HG03139 (cell line): ENCODE measurements at regions not wholly inside any gene's neighbourhood (a gene's known extent, or its start where the extent isn't known, plus 50 kb on each side); places are given as distances from the start of the nearest gene placed in this dataset.
"Not testable (repeated sequence)": the region's sequence is repeated elsewhere in the genome, so short reads cannot be mapped to it uniquely, and the experiment has no call there.

Source experiments
- ATAC-seq: cut with Tn5 transposase; IDR thresholded peaks from one replicate; pipeline ENCODE4 v1.9.1; 2021; ENCODE audit not compliant: unreplicated experiment

DNA sequence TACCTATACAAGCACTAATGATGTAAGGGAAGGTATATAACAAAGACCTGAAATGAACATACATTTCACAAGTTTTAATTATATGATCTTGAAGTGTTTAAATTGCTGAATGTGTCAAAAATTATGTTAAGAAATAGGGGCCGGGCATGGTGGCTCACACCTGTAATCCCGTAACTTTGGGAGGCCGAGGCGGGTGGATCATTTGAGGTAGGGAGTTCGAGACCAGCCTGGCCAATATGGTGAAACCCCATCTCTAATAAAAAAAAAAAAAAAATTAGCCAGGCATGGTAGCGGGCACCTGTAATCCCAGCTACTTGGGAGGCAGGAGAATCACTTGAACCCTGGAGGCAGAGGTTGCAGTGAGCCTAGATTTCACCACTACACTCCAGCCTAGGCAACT is 537.4 kb upstream of the STEAP1 start:
- not testable (repeated sequence) for ATAC-seq

DNA sequence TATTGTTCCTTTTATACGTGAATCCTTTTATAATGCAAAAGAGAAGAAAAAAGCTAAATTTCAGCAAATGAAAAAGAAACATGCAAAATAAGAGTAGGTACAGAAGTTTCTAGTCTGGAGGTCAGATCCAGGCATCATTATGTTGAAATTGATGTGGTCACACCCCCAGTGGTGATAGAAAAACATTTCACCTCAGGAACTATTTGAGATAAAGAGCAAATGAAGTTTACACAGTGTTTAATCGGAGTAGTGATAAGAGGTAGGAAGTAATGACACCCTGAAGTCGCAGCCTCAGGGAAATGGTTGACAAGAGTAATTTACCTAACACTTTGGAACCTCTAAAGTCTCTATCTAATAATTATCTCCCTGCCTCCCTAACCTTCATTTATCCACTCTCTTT is 536.0 kb upstream of the STEAP1 start:
- ATAC-seq, result no peak

DNA sequence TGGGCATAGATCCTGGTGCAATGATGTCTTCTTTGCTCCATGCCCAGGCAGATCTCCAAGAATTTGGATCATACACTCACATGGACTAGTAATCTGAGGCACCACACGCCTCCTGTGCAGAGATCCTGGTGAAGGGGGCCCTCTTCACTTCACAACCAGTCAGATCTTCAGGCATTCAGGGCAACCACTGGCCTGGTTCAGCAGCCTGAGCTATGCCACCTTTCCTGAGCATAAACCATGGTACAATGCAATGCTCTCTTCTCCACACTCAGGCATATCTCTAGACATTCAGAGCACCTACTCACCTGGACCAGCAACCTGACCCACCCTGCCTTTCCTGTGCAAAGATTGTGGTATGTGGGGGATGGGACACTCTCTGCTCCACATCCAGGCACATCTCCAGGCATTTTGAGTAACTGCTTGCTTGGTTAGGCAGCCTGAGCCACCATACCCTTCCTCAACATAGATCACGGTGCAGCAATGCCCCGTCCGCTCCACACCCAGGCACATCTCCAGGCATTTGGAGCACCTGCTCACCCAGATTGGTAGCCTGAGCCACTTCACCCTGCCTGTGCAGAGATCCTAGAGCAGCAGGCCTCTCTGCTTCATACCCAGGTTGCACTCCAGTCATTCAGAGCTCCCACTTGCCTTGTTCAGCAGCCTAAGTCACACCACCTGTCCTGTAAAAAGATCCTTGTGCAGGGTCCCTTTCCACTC is 532.2 kb upstream of the STEAP1 start:
- no peak for ATAC-seq

DNA sequence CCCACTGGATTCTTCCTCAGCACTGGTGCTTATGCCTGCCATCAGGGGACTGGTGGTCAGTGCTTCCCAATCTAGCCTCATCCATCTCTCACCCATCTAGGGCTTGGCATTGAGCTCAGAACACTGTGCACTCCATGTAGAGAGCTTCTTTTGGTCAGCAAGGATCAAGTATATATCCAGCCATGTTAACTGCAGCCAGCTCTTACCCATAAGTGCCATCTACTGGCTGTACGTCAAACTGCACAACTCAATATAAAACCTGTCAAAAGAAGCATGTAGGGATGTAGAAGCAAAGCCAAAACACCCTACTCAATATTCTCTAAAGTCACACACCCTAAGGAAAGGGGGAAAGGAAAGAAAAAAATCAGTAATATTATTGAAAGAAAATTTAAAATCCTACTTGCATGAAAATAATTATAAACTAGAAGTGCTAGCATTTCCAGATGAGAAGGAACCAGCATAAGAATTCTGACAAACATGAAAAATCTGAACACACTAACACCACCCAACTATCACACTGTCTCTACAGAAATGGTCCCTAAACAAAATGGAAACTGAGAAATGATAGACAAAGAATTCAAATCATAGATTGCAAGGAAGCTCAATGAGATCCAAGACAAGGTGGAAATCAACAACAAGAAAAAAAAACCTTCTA is 531.1 kb upstream of the STEAP1 start:
- peak; percentile 89 for ATAC-seq

DNA sequence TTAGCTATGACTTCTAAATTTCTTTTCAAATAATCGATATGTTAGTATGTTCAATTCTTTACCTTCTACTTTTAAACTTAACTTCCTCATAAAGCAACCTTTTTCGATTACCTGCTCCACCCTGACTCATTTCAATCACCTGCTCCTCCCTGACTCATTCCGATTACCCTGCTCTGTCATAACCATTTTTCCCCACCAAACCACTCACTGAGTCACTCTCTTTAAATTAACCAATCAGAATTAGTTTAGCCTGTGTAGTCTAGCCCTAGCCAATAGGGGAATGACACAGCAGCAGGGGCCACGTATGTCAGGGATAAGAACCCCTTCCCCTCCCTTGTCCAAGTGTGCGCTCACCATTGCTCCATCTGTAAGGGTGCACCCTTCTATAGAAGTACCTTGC is 530.1 kb upstream of the STEAP1 start:
- not testable (repeated sequence) for ATAC-seq

DNA sequence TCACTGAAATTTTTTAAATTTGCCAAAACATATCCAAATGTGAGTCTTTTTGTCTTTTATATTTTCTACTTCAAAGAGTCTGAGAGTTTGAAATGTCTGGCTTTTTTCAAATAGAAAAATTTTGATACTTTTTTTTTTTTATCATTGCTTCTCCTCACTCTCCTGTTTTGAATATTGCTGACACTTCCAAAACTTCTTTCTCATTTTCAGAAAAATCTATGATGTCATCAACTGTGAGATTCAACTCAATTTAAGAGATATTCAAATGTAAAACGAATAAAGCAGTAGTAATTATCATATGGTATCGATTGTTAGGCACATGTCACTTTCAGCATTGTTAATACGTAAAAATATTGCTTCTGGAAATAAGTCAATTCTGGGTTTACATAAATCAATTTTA is 505.8 kb upstream of the STEAP1 start:
- no peak for ATAC-seq

DNA sequence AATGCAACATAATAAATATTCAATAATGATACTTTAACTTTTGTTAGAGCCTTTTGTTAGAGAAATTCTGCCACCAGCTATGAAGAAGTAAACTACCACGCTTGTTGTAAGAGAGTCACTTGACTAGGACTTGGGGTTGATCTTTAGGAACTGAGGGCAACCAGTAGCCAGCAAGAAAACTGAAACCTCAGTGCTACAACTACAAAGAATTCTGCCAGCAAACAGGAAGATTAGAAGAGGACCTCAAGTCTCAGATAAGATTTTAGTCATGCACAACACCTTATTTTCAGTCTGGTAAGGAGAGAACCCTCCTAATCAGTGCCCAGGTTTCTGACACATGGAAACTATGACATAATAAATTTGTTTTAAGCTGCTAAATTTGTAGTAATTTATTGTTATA is 498.3 kb upstream of the STEAP1 start:
- no peak for ATAC-seq

DNA sequence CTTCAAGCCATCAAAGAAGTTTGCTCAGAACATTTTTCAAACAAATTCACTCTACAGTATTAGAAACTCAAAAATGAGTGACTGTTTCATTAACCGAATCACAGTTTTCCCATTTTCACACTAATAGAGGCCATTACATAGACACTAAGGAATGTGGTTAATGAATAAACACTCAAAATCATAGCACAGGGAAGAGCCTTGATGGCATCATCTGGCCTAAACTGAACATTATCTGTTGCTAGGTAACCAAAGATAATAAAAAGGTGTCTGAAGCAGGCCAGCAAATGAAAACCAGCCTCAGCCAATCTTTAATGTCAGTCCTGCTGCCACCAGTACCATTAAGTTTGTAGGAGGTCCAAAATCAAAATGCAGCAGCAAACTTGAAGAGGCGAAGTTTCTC is 492.4 kb upstream of the STEAP1 start:
- ATAC-seq, result no peak

DNA sequence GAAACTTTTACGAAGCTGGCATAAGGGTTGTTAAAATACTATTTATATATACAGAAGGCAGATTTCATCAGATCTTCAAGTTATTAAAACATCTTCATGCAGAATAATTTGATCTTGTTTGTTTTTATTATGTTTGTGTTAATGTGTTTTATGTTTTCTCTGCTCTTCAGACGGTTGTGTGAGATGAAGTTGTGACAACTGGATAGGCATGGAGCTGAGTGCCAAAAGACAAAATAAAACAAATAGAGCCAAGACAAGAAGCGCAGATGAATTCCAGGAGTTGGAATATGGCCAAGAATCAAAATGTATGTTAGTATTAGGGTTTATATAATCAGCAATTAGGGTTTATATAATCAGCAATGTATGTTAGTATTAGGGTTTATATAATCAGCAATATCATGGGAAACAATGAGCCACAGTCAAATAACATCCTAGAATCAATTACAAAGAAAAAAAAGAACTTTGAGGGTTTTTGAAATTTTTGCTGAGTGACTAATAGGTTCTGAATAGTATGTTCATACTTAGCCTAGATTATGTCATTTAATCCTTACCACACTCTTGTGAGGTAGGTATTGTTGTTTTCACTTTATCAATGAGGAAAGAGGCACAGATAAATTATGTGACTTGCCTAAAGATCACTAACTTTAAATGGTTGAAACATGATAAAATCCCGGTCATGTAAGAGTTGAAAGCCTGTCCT is 488.0 kb upstream of the STEAP1 start:
- ATAC-seq, result no peak

DNA sequence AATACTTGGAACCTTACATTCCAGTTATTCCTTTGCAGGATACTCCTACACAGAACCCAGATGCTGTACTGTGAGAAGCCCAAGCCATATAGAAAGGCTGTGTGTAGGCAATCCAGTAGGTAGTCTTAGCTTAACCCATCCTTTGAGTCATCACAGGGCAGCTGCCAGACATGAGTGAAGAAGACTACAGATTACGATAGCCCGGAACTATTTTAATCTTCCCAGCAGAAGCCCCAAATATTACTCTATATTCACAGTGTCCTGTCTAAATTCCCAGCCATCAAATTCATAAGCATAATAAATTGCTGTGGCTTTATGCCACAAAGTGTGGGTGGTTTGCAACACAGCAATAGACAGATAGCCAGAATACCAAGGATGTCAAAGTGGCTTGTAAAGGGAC is 474.1 kb upstream of the STEAP1 start:
- no peak for ATAC-seq

DNA sequence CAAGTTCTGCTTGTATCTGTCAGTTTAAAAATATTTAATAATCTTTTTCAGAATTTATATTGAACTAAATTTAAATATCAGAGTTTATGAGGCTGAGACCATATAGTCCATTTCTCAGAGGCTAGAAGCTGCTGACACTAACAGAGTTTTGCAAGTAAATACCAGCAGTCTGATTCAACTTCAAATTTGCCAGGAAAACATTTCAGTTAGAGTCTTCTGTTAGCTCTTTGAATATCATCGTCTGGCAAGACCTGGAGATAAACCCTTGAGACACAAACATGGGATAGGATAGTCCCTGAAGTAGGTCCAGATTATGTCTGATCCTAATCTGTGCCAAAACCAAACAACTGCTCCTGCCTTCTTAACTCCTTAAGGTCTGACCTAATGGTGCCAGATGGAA is 472.8 kb upstream of the STEAP1 start:
- ATAC-seq, result no peak

DNA sequence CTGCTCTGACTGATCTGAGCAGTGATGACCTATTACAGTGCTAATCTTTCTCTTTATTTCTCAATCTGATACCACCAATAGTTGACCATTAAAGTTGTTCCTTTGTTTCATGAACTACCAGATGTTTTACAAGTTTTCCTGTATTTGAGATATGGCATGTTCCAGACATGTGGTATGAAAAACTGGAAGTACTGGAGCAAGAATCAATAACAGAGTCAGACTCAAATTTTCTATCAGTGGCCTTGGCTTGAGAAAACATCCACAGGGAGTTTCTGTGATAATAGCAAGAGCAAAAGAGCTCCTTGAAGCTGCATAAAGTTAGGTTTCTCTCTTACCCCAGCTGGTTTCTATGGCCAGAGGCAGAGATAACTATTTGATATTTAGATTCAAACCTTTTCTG is 469.0 kb upstream of the STEAP1 start:
- ATAC-seq, result no peak

DNA sequence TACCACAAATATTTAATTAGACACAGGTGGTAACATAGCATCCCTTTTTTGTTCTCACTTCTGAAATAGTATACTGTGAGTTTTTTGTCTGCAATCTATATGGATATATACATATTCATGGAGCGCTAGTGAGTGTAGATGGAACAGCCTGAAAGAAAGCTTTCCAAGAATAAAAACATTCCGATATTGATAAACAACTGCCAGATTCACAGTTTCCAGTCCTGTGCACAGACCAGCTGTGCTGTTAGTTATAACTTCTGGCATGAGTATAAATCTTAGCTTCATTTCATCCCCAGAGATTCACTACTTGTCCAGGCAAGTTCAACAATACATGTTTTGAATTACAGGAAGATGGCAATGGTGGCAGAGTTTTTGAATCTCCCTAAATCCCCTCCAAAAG is 467.1 kb upstream of the STEAP1 start:
- ATAC-seq, result no peak

DNA sequence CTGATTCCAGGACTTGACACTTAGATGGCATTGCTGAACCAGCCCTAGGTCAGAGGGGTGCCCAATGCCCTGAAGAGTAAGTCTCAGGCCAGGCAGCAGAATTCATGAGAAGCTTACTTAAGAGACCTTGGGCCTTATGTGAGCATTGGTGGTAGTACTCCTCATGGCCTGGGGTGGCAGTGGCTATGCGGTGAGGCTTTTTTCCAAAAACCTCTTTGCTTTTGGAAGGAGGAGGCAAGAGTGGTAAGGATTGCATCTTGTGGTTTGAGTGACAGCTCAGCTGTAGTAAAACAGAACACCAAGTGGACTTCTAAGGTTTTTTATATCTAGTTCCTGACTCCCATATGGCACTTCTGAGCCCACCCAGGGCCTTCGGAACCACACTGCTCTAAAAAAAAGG is 459.0 kb upstream of the STEAP1 start:
- ATAC-seq, result no peak

DNA sequence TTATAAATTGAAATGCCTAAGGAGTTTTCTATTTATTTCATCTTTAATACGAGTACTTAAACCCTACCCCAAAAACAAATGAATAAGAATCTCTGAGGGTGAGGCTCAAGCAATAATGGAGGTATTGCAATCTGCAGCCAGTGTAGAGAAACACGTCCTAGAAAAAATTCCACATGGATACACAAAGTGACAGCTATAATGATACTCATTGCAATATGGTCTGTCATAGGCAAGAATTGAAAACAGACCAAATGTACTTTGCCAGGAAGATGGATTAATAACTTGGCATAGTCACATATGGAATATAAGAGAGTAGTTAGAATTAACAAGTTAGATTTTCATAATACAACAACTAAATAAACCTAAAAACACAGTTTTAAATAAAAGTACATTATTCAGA is 440.1 kb upstream of the STEAP1 start:
- no peak for ATAC-seq

DNA sequence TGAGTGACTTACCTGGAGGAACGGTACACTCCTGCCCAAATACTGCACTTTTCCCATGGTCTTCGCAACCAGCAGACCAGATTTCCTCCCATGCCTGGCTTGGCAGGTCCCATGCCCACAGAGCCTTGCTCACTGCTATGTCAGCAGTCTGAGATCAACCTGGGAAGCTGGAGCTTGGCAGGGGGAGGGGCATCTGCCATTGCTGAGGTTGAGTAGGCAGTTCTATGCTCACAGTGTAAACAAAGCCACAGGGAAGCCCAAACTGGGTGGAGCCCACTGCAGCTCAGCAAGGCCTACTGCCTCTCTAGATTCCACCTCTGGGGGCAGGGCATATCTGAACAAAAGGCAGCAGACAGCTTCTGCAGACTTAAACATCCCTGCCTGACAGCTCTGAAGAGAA is 435.3 kb upstream of the STEAP1 start:
- not testable (repeated sequence) for ATAC-seq

DNA sequence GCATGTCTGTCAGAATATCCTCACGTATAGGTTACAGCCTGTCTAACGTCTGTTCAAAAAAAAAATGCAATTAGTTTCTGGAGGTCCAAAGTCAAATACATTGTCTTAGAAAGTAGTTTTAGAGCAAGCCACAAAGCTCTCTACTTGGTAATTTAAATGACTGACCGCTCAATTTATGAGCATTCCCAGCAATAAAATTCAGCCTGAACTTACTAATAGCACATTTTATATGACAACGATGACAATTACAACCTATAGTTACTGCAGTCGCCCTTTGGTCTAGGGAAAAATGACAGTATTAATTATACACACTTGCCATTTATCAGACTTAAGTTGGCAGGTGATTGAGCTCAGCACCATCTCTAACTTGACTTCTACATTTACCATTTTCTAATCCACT is 425.8 kb upstream of the STEAP1 start:
- ATAC-seq, result no peak

DNA sequence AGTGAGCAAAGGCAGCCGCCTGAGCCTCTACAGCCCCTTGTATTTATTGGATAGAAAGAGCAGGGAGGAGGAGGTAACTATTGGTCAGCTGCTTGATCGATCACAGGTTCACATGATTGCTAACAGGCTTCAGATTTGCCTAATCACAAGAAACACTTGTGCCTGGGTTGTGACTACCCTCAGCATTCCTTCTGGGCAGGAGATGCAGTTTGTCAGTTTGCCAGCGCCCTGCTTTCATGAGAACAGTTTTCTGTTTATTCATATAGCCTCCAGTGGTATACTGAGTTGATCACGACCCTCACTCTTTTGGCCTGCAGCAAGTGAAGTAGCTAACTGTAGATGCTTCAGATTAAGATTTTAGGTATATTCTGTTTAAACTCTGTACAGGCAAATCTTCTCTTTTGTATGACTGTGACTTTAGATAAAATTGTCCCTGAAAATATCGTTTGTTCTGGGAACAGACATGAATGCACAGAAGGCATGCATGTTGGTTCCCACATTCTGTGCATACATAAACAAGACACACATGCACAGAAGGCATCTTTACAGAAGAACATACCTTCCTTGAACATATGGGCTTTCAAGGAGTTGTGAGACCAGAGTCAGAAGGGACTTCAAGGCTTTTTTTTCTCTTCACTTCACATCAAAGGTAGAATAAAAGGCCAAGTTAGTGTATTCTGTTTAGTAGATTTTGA is 422.4 kb upstream of the STEAP1 start:
- no peak for ATAC-seq

DNA sequence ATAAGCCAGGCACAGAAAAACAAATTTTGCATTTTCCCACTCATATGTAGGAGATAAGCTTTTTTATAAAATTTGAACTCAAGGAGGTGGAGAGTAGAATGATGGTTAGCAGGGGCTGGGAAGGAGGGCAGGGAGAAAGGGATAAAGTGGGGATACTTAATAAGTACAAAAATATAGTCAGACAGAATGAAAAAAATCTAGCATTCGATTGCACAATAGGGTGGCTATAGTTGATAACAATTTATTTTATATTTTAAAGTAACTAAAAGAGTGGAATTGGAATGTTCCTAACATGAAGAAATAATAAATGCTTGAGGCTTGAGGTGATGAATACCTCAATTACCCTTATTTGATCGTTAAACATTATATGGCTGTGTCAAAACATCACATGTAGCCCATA is 415.7 kb upstream of the STEAP1 start:
- ATAC-seq, result no peak

DNA sequence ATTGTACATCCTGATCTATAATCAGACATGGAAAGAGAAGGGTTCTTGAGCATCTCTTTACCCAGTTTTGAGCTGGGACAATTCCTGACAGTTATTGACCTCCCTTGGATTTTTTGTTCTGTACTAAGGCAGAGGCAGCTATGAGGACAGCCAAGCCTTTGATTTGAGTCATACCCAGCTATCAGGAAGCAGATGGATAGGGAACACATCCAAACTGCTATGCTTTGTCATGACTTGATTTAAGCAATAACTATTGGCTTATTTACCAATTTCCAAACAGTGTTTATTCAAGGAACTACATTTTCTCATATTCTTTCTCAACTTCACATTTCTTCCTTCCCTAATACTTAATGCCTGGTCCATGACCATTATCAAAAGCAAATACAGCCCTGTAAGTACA is 396.4 kb upstream of the STEAP1 start:
- no peak for ATAC-seq

DNA sequence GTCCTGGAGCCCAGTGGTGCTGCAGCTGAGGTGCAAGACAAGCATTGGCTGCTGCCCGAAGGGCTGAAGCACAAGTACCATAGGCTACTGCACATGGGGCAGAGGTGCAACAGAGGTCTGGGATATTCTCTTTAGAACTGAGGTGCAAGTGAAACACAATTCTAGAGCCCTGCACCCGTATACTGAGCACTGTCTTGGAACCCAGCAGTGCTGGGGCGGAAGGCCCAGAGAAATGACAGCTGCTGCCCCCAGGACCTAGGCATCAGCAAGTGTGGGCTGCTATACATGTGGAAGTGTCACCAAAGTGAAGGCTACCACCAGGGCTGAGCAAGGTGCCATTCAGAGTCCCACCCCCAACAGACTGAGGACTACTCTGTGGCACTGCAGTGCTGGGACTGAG is 393.6 kb upstream of the STEAP1 start:
- ATAC-seq, result no peak

DNA sequence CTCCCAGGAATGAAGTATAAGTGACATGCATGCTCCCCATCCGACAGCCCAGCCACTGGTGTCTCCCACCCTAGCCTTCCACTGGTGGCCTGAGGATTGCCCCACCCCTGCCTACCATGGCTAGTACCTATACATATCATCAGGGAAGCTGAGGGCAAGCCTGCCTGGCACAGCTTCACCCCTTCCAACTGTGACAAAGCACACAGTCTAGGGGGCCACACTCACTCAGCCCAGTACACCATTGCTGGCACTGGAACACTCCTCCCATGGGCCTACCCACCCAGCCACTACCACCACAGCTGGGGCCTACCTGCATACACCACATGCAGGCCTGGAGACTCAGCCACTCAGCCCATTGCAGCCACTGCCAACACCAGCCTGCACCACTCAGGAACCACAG is 393.1 kb upstream of the STEAP1 start:
- no peak for ATAC-seq
